ENCODE measurements at regions not wholly inside any gene's neighbourhood (a gene's known extent, or its start where the extent isn't known, plus 50 kb on each side); places are given as distances from the start of the nearest gene placed in this dataset.

DNA sequence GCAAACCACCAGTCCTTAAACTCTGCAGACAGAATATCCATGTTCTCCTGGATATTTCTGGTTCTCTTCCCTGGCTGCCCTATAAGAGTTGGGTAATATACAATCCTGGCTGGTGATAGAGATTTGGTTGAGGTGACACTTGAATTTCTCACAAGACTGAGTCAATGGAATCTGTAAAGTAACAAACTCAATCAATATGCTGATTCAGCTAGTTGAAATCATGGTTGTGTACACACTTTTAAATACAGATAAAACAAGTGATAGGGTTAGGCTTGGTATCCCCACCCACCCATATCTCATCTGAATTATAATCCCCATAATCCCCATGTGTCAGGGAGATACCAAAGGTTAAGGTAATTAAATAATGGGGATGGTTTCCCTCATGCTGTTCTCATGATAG lies 349.2 kb upstream of the MAD2L1 start:
- Histone ChIP-seq H2AK9ac (replicated peaks; ENCODE audit: low read depth, low read length, poor library complexity) (no peak overlapping the region), H3K56ac (ENCODE audit: extremely low read depth, insufficient read depth, low read length) (no peak overlapping the region), H3K14ac (replicated peaks; ENCODE audit: low read depth, low read length) (no peak overlapping the region), H4K20me1 (ENCODE audit: insufficient read depth, low read length) (no peaks in the 10 kb centered on the region), H4K91ac (ENCODE audit: insufficient read depth, low read depth, low read length) (no peak overlapping the region), H3K4me2 (ENCODE audit: low read depth, low read length) (no peak overlapping the region), H2BK120ac (ENCODE audit: low read depth, low read length) (no peak overlapping the region), H3K4me3 (ENCODE audit: insufficient read depth, low read depth, low read length) (no peak overlapping the region), H3K9me3 (ENCODE audit: control insufficient read depth, insufficient read depth, low read length) (no peaks in the 10 kb centered on the region), H3K18ac (ENCODE audit: low read depth, low read length) (no peak overlapping the region), H4K5ac (ENCODE audit: low read depth, low read length) (no peak overlapping the region), H3K36me3 (ENCODE audit: control insufficient read depth, insufficient read depth, low read length) (no peaks in the 10 kb centered on the region), H3K4ac (ENCODE audit: low read depth, low read length) (no peak overlapping the region), H3K23ac (ENCODE audit: low read depth, low read length) (no peak overlapping the region), H3K4me1 (ENCODE audit: control insufficient read depth, insufficient read depth, low read length) (no peaks in the 10 kb centered on the region), H2AK5ac (ENCODE audit: low read depth, low read length) (no peak overlapping the region), H2BK20ac (ENCODE audit: low read depth, low read length) (no peak overlapping the region), H3K9me1 (ENCODE audit: insufficient read depth, low read length) (no peaks in the 10 kb centered on the region), H4K8ac (ENCODE audit: low read depth in 2 of 2, low read length in 2 of 2) (no peak overlapping the region), H2BK15ac (ENCODE audit: low read depth, low read length) (no peak overlapping the region), H2BK5ac (ENCODE audit: low read depth, low read length, poor library complexity, severe bottlenecking) (no peak overlapping the region), H3K9ac (ENCODE audit: low read depth, low read length) (no peak overlapping the region), H3K27ac (ENCODE audit: insufficient read depth, low read length) (no peak overlapping the region), H2AFZ (replicated peaks; ENCODE audit: low read length, poor library complexity) (no peak overlapping the region), H3K79me1 (ENCODE audit: low read depth in 1 of 2, low read length in 2 of 2) (no peaks in the 10 kb centered on the region), H3K27me3 (ENCODE audit: control insufficient read depth, insufficient read depth, low read length) (no peaks in the 10 kb centered on the region)
- ATAC-seq (ENCODE audit: low read depth) (no peak), DNase-seq (no peak)
- dilution Hi-C loops (cut with HindIII; ENCODE audit: low sequenced_read_pairs, unreplicated experiment) (no loop called here), intact Hi-C loops (cut with micrococcal nuclease) (no loop called here), in situ Hi-C loops (cut with MboI; ENCODE audit: low sequenced_read_pairs) (no loop called here)
- ChIA-PET CTCF (no interaction called here), POLR2A (ENCODE audit: unreplicated experiment) (no interaction called here)
- BruUV-seq (replicated peaks): no TSS peak
- peak; percentile 69 for TF ChIP-seq MAFK (IDR thresholded peaks at IDR 0.05; ENCODE audit: low read depth, low read length)
- TF ChIP-seq, protein P1, sequence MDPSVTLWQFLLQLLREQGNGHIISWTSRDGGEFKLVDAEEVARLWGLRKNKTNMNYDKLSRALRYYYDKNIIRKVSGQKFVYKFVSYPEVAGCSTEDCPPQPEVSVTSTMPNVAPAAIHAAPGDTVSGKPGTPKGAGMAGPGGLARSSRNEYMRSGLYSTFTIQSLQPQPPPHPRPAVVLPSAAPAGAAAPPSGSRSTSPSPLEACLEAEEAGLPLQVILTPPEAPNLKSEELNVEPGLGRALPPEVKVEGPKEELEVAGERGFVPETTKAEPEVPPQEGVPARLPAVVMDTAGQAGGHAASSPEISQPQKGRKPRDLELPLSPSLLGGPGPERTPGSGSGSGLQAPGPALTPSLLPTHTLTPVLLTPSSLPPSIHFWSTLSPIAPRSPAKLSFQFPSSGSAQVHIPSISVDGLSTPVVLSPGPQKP (IDR thresholded peaks at IDR 0.05; ENCODE audit: borderline replicate concordance, low read depth, low read length): no peak

All from IMR-90 (cell line).